Ammon's horn (tissue), 1 donor: ENCODE measurements at regions not wholly inside any gene's neighbourhood (a gene's known extent, or its start where the extent isn't known, plus 50 kb on each side); places are given as distances from the start of the nearest gene placed in this dataset.

Source experiments
- DNase-seq: peaks from one replicate; pipeline ENCODE4 v3.0.0-alpha.2; 2016; ENCODE audit warnings: low spot score

DNA sequence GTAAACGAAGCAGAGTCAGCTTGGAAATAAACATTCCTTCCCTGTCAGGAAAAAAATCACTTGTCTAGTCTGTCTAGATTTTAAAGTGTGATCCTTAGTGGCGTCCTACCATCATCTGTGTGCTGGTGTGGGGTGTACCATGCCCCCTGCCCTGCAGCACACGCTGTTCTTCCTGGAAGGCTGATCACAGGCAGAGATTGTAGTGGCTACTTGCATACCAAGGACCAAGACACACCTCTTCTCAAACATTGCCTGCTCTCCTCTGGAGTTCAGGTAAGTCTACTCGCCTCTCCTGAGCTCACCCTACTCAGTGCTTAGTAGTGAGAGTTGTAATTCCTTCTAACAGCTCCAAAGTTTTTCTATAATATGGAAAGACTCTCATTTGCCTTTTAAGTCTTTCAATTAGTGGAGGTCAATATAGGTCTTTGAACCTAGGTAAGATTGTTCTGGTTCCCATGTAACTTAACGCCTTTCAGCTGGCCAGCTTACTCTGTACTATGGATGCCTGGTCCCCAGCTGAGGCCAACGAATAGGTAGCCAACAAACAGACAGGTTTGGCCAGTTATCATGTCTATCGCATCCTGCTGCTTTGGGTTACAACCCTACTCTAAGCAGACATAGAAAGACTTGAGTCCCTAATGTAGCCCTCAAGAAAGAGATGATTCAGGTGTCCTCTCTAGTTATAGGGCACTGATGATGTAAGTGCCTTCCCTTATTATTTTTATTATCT lies 55.4 kb downstream of the XCL1 start:
- DNase-seq, result no peak

DNA sequence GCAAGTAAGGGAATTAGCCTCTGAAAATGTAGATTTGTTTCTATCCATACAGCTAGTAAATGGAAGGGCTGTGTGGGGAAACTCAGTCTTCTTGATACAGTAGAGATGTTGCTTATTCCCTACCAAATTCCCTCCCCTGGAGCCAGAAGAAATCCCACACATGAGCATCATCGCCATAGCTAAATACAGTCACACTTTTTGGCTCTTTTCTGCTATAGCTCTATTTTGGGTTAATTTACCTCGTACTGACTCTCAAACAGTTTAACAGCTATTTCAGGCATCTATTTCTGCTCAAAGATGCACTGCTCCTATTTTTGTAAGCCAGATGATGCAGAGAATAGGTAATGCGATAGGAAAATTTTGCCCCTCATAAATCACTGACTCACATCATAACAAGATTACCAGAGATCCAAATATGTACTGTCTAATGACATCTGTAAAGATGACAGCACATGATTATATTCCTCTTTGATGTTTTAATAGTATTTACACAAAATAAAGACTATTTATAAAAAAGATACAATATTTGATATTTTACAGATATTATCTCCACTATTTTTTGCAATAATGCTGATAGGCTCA lies 58.6 kb downstream of the XCL1 start:
- DNase-seq, result no peak

DNA sequence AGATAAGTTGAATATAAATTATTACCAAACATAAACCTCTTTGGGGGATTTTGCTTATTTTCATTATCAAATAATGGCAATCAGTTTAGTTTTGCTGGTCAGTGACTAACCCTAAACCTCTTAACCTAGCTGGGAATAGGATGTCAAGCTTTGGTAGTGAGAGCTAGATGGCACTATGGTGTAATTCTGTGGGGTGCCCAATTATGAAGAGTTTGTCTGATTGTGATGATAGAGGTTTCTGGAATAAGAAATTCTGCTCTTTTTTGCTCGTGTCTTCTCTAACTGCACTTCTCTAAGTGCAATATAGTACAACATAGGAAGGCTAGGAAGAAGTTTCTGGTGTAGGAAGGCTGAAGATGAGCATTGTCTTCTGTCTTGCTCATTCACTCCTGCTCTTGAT lies 59.8 kb downstream of the XCL1 start:
- DNase-seq, result peak; percentile 53

DNA sequence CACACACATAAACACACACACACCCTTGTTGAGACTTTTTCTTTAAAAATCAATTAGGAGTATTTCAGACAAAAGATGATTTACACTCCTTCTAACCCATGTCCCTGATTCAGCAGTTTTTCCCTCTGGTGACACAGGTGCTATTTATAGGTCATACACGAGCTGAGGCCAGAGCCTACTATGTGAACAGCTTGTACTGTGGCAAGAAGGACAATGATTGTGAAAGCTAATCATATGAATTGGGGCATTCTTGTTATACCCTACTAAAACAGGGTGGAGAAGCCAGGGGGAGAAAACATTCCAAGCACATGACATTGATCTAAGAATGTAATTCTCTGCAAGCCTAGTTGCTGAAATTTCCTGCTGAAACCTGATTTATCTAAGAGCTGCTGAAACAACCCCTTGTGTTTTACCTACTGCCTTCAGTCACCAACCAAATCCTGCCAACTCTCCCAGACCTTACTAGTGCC lies 60.3 kb downstream of the XCL1 start:
- DNase-seq, result peak; percentile 25

- peak; percentile 24 for DNase-seq
Measured at GRCh38 chr1:168637350-168637991, 61.1 kb downstream of the XCL1 start.

- no peak for DNase-seq
Measured at GRCh38 chr1:168638884-168639283, 62.5 kb downstream of the XCL1 start.

DNA sequence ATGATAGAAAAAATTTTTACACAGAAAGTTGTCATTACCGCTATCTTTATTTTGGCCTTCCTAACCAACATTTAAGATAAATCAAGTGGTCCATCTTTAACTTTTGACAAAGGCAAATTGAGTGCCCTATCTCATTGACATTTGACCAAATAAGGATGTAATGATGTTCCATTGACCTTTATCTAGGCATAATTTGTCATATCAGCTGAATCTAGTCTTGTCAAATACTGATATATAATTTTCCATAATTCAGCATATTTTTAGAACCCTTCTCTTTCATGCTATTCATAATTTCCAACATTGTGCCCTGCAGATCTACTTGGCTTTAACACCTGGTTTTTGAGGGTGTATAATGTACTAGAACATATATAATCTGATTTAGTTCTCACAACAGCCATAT lies 63.8 kb downstream of the XCL1 start:
- no peak for DNase-seq

- DNase-seq, result no peak
Measured at GRCh38 chr1:168640836-168641235, 64.4 kb downstream of the XCL1 start.

- DNase-seq, result no peak
Measured at GRCh38 chr1:168643152-168643551, 66.7 kb downstream of the XCL1 start.
